ENCODE measurements at regions not wholly inside any gene's neighbourhood (a gene's known extent, or its start where the extent isn't known, plus 50 kb on each side); places are given as distances from the start of the nearest gene placed in this dataset.

DNA sequence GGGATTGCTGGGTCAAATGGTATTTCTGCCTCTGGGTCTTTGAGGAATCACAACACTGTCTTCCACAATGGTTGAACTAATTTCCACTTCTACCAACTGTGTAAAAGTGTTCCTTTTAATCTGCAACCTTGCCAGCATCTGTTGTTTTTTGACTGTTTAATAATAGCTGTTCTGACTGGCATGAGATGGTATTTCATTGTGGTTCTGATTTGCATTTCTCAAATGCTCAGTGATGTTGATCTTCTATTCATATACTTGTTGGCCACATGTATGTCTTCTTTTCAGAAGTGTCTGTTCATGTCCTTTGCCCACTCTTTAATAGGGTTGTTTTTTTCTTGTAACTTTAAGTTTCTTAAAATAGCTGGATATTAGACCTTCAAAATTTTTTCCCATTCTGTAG, 150.0 kb upstream of the FRMD6 start:
- Histone ChIP-seq H3K27me3 (no peaks in the 10 kb centered on the region), H3K9me3 (peaks cover 0 to 11% (median 0%) of the 10 kb centered on the region in 3 donors), H3K4me1 (no peaks in the 10 kb centered on the region), H3K27ac (no peak overlapping the region), H3K36me3 (no peaks in the 10 kb centered on the region), H3K4me3 (no peak overlapping the region)
- ATAC-seq (no peak), DNase-seq (no peak)
- intact Hi-C loops (cut with DNase I; ENCODE audit: low total_unique reads) (no loop called here), in situ Hi-C loops (cut with MboI; ENCODE audit: low sequenced_read_pairs in 4 of 4) (no loop called here)
- TF ChIP-seq POLR2A (IDR thresholded peaks at IDR 0.05) = no peak
- TF ChIP-seq, protein P1, sequence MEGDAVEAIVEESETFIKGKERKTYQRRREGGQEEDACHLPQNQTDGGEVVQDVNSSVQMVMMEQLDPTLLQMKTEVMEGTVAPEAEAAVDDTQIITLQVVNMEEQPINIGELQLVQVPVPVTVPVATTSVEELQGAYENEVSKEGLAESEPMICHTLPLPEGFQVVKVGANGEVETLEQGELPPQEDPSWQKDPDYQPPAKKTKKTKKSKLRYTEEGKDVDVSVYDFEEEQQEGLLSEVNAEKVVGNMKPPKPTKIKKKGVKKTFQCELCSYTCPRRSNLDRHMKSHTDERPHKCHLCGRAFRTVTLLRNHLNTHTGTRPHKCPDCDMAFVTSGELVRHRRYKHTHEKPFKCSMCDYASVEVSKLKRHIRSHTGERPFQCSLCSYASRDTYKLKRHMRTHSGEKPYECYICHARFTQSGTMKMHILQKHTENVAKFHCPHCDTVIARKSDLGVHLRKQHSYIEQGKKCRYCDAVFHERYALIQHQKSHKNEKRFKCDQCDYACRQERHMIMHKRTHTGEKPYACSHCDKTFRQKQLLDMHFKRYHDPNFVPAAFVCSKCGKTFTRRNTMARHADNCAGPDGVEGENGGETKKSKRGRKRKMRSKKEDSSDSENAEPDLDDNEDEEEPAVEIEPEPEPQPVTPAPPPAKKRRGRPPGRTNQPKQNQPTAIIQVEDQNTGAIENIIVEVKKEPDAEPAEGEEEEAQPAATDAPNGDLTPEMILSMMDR (IDR thresholded peaks at IDR 0.05 in 4 of 5, conservative IDR thresholded peaks at IDR 0.05 in 1 of 5) = no peak

DNA sequence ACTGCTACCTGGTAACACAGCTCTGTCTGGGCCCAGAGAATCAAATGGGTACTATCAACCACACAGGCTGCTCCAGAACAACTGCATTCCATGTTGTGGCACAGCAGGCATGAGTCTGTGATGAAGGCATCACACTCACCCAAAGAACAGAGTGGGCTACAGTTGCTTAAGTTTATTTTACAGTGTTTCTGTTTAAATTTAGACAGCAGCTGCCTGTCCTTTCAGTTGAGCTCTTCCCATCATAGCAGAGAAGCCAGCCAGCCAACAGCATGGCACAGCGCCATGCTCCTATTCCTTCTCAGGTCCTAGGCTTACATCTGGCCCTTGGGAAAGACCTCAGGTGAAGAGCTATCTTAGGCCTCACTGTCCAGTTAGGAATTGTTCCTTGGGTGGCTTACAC, 147.0 kb upstream of the FRMD6 start:
- H3K36me3 ChIP-seq = no peaks in the 10 kb centered on the region
- no peak for ATAC-seq
- peaks cover 0 to 7% (median 0%) of the 10 kb centered on the region in 3 donors for H3K9me3 ChIP-seq
- TF ChIP-seq, protein P1 (IDR thresholded peaks at IDR 0.05 in 4 of 5, conservative IDR thresholded peaks at IDR 0.05 in 1 of 5) = no peak
- no peak for TF ChIP-seq POLR2A (IDR thresholded peaks at IDR 0.05)
- H3K4me1 ChIP-seq = peaks cover 0 to 5% of the 10 kb centered on the region in 2 donors
- DNase-seq = no peak
- no peak overlapping the region for H3K4me3 ChIP-seq
- H3K27ac ChIP-seq = no peak overlapping the region
- no peaks in the 10 kb centered on the region for H3K27me3 ChIP-seq
- in situ Hi-C loops (cut with MboI; ENCODE audit: low sequenced_read_pairs in 4 of 4) = no loop called here
- intact Hi-C loops (cut with DNase I; ENCODE audit: low total_unique reads) = no loop called here

DNA sequence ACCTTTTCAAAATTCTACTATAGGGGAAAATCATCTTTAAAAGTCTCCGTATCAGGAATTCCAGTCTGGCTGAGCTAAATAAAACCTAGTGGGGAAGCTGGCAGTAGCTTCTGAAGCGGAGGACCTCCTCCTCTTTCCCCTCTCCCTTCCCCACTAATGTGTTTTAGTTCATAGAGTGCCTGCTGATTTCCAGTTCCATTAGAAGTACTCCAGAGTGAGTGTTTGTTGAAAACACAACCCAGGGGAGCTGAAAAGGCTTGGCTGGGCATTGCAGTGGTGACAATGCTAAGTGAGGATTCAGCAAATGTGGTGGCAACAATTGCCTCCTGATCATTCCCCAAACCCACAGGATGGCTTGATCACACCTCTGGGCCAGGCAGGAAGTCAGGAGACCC, 144.2 kb upstream of the FRMD6 start:
- DNase-seq (no peak), ATAC-seq (no peak)
- no peaks in the 10 kb centered on the region for H3K36me3 ChIP-seq
- peak overlapping the region in 1 of 4 donors; percentile 64 for H3K27ac ChIP-seq
- in situ Hi-C loops (cut with MboI; ENCODE audit: low sequenced_read_pairs in 4 of 4) = no loop called here
- no peak overlapping the region for H3K4me3 ChIP-seq
- TF ChIP-seq, protein P1 (IDR thresholded peaks at IDR 0.05 in 4 of 5, conservative IDR thresholded peaks at IDR 0.05 in 1 of 5) = no peak
- no peak for TF ChIP-seq POLR2A (IDR thresholded peaks at IDR 0.05)
- intact Hi-C loops (cut with DNase I; ENCODE audit: low total_unique reads) = no loop called here
- H3K4me1 ChIP-seq = peaks cover 0 to 5% of the 10 kb centered on the region in 2 donors
- H3K9me3 ChIP-seq = no peaks in the 10 kb centered on the region
- H3K27me3 ChIP-seq = no peaks in the 10 kb centered on the region

DNA sequence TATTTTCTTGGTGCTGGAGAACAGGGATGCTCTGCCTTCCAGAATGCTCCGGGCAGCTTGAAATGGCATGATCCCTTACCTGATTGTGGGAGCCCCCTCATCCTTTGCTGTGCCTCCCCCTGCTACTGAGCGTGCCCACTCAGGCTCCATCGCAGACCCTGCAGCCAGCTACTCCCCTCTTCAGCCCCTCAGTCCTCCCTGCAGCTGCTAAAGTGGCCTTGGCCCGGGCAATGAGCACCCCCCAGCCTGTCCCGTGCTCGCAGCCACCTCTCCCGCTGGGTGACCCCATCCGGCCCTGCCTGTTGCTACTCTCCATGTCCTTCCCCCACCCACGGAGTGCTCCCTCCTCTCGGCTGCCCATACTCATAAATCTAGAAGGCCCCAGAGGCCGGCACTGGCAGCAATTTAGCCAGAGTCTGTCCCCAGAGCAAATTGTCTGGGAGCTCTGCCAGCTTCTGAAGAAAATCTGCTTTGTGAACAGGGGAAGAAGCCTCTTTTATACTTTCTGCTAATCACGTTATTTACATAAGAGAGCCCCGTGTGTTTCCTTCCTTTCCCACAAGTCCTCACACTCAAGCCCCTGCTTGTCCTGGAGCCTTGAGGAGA, 143.7 kb upstream of the FRMD6 start:
- peak in 1 of 2 donors; percentile 23 for ATAC-seq
- Histone ChIP-seq H3K27ac (peak overlapping the region in 3 of 4 donors; percentile 30 to 64 (median 37)), H3K9me3 (no peaks in the 10 kb centered on the region), H3K36me3 (no peaks in the 10 kb centered on the region), H3K4me3 (no peak overlapping the region), H3K27me3 (no peaks in the 10 kb centered on the region), H3K4me1 (peaks cover 0 to 5% of the 10 kb centered on the region in 2 donors)
- in situ Hi-C loops (cut with MboI; ENCODE audit: low sequenced_read_pairs in 4 of 4) = no loop called here
- no peak for TF ChIP-seq POLR2A (IDR thresholded peaks at IDR 0.05)
- TF ChIP-seq, protein P1 (IDR thresholded peaks at IDR 0.05 in 4 of 5, conservative IDR thresholded peaks at IDR 0.05 in 1 of 5) = no peak
- intact Hi-C loops (cut with DNase I; ENCODE audit: low total_unique reads) = no loop called here
- DNase-seq = peak; percentile 12 to 22

DNA sequence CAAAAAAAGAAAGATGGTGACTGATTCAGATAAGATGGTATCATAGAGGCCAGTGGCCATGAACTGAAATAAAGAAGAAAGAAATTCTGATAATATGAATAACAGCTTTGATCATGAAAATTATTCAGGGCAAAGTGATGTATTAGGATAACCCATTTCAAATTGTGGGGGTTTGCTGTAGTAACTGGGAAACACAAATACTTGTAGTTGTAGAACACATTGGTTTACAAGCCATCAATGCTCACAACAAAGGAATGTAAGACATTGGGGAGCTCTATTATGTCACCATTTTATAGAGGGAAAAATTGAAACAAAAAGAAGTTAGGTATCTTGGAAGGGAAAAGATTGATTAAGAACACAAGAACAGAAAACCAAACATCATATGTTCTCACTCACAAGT, 140.4 kb upstream of the FRMD6 start:
- no peak overlapping the region for H3K4me3 ChIP-seq
- in situ Hi-C loops (cut with MboI; ENCODE audit: low sequenced_read_pairs in 4 of 4) = no loop called here
- no peak for TF ChIP-seq POLR2A (IDR thresholded peaks at IDR 0.05)
- TF ChIP-seq, protein P1 (IDR thresholded peaks at IDR 0.05 in 4 of 5, conservative IDR thresholded peaks at IDR 0.05 in 1 of 5) = no peak
- intact Hi-C loops (cut with DNase I; ENCODE audit: low total_unique reads) = no loop called here
- peaks cover 0 to 5% of the 10 kb centered on the region in 2 donors for H3K4me1 ChIP-seq
- H3K9me3 ChIP-seq = no peaks in the 10 kb centered on the region
- DNase-seq (no peak), ATAC-seq (no peak)
- H3K36me3 ChIP-seq = no peaks in the 10 kb centered on the region
- no peak overlapping the region for H3K27ac ChIP-seq
- no peaks in the 10 kb centered on the region for H3K27me3 ChIP-seq

Measured in gastrocnemius medialis (tissue), 4 donors.